ENCODE measurements at regions not wholly inside any gene's neighbourhood (a gene's known extent, or its start where the extent isn't known, plus 50 kb on each side); places are given as distances from the start of the nearest gene placed in this dataset.
"Not testable (repeated sequence)": the region's sequence is repeated elsewhere in the genome, so short reads cannot be mapped to it uniquely, and the experiment has no call there.

DNA sequence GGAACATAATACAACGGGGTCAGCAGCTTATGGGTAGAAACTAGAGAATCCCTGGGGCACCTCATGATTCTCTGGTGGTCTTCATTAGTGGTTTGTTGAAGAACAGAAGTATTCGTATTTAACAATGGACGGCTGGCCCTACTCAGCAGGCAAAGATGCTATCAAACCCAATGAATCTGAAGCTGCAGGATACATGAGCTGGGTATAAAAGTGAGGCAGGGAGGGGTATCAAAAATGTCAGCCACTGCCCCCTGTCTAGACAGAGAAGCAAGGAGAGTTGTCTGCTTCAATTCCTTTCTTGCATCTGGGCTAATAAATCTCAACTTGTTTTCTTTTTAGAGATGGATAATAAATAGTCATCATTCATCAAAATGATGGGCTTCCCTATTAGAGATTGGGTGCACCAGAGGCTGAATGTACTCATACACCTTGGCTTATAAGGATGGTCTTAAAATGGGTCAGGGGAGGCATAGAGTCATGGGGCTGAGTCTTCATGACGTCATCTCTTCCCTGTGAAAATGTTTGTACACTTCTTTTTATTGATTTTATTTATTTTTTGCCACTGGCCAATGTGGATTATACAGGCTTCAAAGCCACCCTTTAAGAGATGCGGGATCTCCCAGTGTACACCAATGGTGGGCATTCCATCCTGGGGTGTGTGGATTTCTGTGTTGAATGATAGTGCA lies 259.5 kb downstream of the SHOX start:
- no peaks in the 10 kb centered on the region for H3K79me2 ChIP-seq (ENCODE audit: control insufficient read depth, insufficient read depth, low read length)
- WGBS (ENCODE audit: insufficient coverage, low coverage, missing lambda C conversion rate) = 2% methylated on average over 5 of the region's 5 CpGs
- BruUV-seq (replicated peaks) = no TSS peak
- no peaks in the 10 kb centered on the region for H3K9me1 ChIP-seq (ENCODE audit: control insufficient read depth, insufficient read depth, low read length)
- POLR2A ChIA-PET = no interaction called here
- DNase-seq (ENCODE audit: extremely low read depth in 1 of 4, low spot score in 3 of 4) (no peak), ATAC-seq (no peak), FAIRE-seq (no peak)
- H3K9me3 ChIP-seq (replicated peaks; ENCODE audit: control insufficient read depth, insufficient read depth, low read depth, low read length) = no peaks in the 10 kb centered on the region
- in situ Hi-C loops (cut with MboI) (no loop called here), intact Hi-C loops (cut with micrococcal nuclease) (no loop called here)
- no peaks in the 10 kb centered on the region for H3K4me1 ChIP-seq (replicated peaks in 1 of 2; ENCODE audit: control insufficient read depth in 2 of 2, insufficient read depth in 2 of 2, low read length in 2 of 2)
- no peak overlapping the region for H2AFZ ChIP-seq (ENCODE audit: low read depth, low read length)
- TF ChIP-seq ZFP1 (CRISPR knock-in tag; IDR thresholded peaks at IDR 0.05) (peak; percentile 87), GABPB1 (CRISPR knock-in tag; IDR thresholded peaks at IDR 0.05) (no peak)
- CTCF ChIA-PET (ENCODE audit: low intra/inter-chr PET ratio) = no interaction called here
- H3K36me3 ChIP-seq (ENCODE audit: control insufficient read depth, insufficient read depth, low read length) = no peaks in the 10 kb centered on the region
- no peak overlapping the region for H3K4me3 ChIP-seq
- no peaks in the 10 kb centered on the region for H4K20me1 ChIP-seq (replicated peaks; ENCODE audit: control insufficient read depth, insufficient read depth, low read length)
- H3K27ac ChIP-seq (ENCODE audit: extremely low read depth, low read depth, low read length) = no peak overlapping the region
- H3K9ac ChIP-seq (ENCODE audit: insufficient read depth in 1 of 2, low read depth in 2 of 2, low read length in 2 of 2) = no peak overlapping the region
- H3K27me3 ChIP-seq (ENCODE audit: control insufficient read depth in 2 of 2, insufficient read depth in 2 of 2, low read length in 2 of 2) = no peaks in the 10 kb centered on the region
- H3K4me2 ChIP-seq (ENCODE audit: insufficient read depth, low read length) = no peak overlapping the region

DNA sequence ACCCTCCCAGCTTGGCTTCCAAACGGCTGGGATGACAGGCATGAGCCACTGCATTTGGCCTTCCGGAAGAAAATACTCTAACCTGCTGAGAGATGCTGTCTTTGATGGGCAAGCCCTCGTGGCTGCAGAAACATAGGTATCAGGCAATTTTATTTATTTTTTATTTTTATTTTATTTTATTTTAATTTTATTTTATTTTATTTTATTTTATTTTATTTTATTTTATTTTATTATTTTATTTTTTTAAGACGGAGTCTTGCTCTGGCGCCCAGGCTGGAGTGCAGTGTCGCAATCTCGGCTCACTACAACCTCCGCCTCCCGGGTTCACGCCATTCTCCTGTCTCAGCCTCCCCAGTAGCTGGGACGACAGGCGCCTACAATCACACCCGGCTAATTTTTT lies 257.1 kb downstream of the SHOX start:
- H3K9me3 ChIP-seq (replicated peaks; ENCODE audit: control insufficient read depth, insufficient read depth, low read depth, low read length); H3K4me1 ChIP-seq (replicated peaks in 1 of 2; ENCODE audit: control insufficient read depth in 2 of 2, insufficient read depth in 2 of 2, low read length in 2 of 2); H3K4me3 ChIP-seq; H3K9ac ChIP-seq (ENCODE audit: insufficient read depth in 1 of 2, low read depth in 2 of 2, low read length in 2 of 2); ATAC-seq; H4K20me1 ChIP-seq (replicated peaks; ENCODE audit: control insufficient read depth, insufficient read depth, low read length); FAIRE-seq; DNase-seq (ENCODE audit: extremely low read depth in 1 of 4, low spot score in 3 of 4); POLR2A ChIA-PET; H3K79me2 ChIP-seq (ENCODE audit: control insufficient read depth, insufficient read depth, low read length); in situ Hi-C loops (cut with MboI); H3K36me3 ChIP-seq (ENCODE audit: control insufficient read depth, insufficient read depth, low read length); CTCF ChIA-PET (ENCODE audit: low intra/inter-chr PET ratio); H3K27ac ChIP-seq (ENCODE audit: extremely low read depth, low read depth, low read length); H3K9me1 ChIP-seq (ENCODE audit: control insufficient read depth, insufficient read depth, low read length); intact Hi-C loops (cut with micrococcal nuclease); H3K4me2 ChIP-seq (ENCODE audit: insufficient read depth, low read length); H3K27me3 ChIP-seq (ENCODE audit: control insufficient read depth in 2 of 2, insufficient read depth in 2 of 2, low read length in 2 of 2); BruUV-seq (replicated peaks); H2AFZ ChIP-seq (ENCODE audit: low read depth, low read length): not testable (repeated sequence)
- 2% methylated on average over 13 of the region's 13 CpGs for WGBS (ENCODE audit: insufficient coverage, low coverage, missing lambda C conversion rate)
